Liver (tissue), 8 donors: ENCODE measurements at regions not wholly inside any gene's neighbourhood (a gene's known extent, or its start where the extent isn't known, plus 50 kb on each side); places are given as distances from the start of the nearest gene placed in this dataset.

Experiments used
- DNase-seq: peaks from one replicate; pipeline ENCODE4 v3.0.0-alpha.2; 2017; ENCODE audit warnings: low spot score
- H3K27ac ChIP-seq, 2 donors: one replicate each; pipeline ENCODE4 v1.7.0; 2013; ENCODE audit warnings: inconsistent platforms in 2 of 2, low read length in 2 of 2, control low read depth in 1 of 2, low read depth in 1 of 2, mild to moderate bottlenecking in 1 of 2
- H3K27me3 ChIP-seq, 4 donors: one replicate each; pipeline versions ENCODE4 v1.6.1 to v1.7.0; 2013; ENCODE audit warnings: low read length in 3 of 4, inconsistent platforms in 1 of 4, mild to moderate bottlenecking in 1 of 4, moderate library complexity in 1 of 4; ENCODE audit not compliant: control insufficient read depth in 4 of 4, insufficient read depth in 4 of 4
- H3K36me3 ChIP-seq, 4 donors: one replicate each; pipeline versions ENCODE4 v1.6.1 to v1.7.0; 2013; ENCODE audit warnings: low read length in 3 of 4, mild to moderate bottlenecking in 3 of 4, low read depth in 1 of 4, moderate library complexity in 1 of 4; ENCODE audit not compliant: control insufficient read depth in 4 of 4, insufficient read depth in 3 of 4
- H3K4me1 ChIP-seq, 4 donors: one replicate each; pipeline versions ENCODE4 v1.6.1 to v1.7.0; 2013; ENCODE audit warnings: low read length in 3 of 4, mild to moderate bottlenecking in 3 of 4, moderate library complexity in 1 of 4; ENCODE audit not compliant: control insufficient read depth in 4 of 4, insufficient read depth in 4 of 4
- H3K4me3 ChIP-seq, 3 donors: one replicate each; pipeline versions ENCODE4 v1.6.1 to v1.7.0; 2013; ENCODE audit warnings: low read length in 3 of 3, control low read depth in 1 of 3, low read depth in 1 of 3, mild to moderate bottlenecking in 1 of 3
- H3K9ac ChIP-seq, 2 donors: one replicate each; pipeline ENCODE4 v1.7.0; 2013; ENCODE audit warnings: low read length in 2 of 2, mild to moderate bottlenecking in 2 of 2, moderate library complexity in 2 of 2, control low read depth in 1 of 2, low read depth in 1 of 2
- H3K9me3 ChIP-seq, 4 donors: one replicate each; pipeline versions ENCODE4 v1.6.1 to v1.7.0; 2013; ENCODE audit warnings: low read length in 3 of 4; ENCODE audit not compliant: control insufficient read depth in 4 of 4
- ATF3 ChIP-seq: IDR thresholded peaks from 2 replicates; pipeline ENCODE4 v1.6.1; 2016; ENCODE audit warnings: antibody characterized with exemption
- CTCF ChIP-seq: fragments of 150-350 bp; IDR thresholded peaks from 2 replicates; pipeline ENCODE4 v1.5.1; 2017; ENCODE audit warnings: improper control_type of control experiment, low read depth, low read length; ENCODE audit not compliant: missing input control
- EGR1 ChIP-seq, 2 donors: IDR thresholded peaks; 2 replicates each; pipeline ENCODE4 v1.6.1; 2016 to 2018; ENCODE audit warnings: antibody characterized with exemption in 2 of 2, low read depth in 2 of 2
- FOXA1 ChIP-seq: IDR thresholded peaks from 2 replicates; pipeline ENCODE4 v1.6.1; 2016; ENCODE audit warnings: antibody characterized with exemption
- FOXA2 ChIP-seq: IDR thresholded peaks from 2 replicates; pipeline ENCODE4 v1.6.1; 2016; ENCODE audit warnings: antibody characterized with exemption
- GABPA ChIP-seq, 2 donors: IDR thresholded peaks in 1 of 2; conservative IDR thresholded peaks in 1 of 2; 2 replicates each; pipeline ENCODE4 v1.6.1; 2016; ENCODE audit warnings: antibody characterized with exemption in 2 of 2, mild to moderate bottlenecking in 1 of 2, moderate library complexity in 1 of 2
- HNF4A ChIP-seq, 2 donors: conservative IDR thresholded peaks; 2 replicates each; pipeline ENCODE4 v1.6.1; 2016; ENCODE audit warnings: antibody characterized with exemption in 2 of 2, mild to moderate bottlenecking in 2 of 2
- HNF4G ChIP-seq: IDR thresholded peaks from 2 replicates; pipeline ENCODE4 v1.6.1; 2016; ENCODE audit warnings: antibody characterized with exemption
- NR2F2 ChIP-seq: IDR thresholded peaks from 2 replicates; pipeline ENCODE4 v1.6.1; 2016; ENCODE audit warnings: antibody characterized with exemption
- REST ChIP-seq: IDR thresholded peaks from 2 replicates; pipeline ENCODE4 v1.6.1; 2016; ENCODE audit warnings: antibody characterized with exemption, mild to moderate bottlenecking
- RXRA ChIP-seq, 2 donors: IDR thresholded peaks; 2 replicates each; pipeline ENCODE4 v1.6.1; 2017 to 2018; ENCODE audit warnings: antibody characterized with exemption in 2 of 2, mild to moderate bottlenecking in 1 of 2
- SP1 ChIP-seq: IDR thresholded peaks from 2 replicates; pipeline ENCODE4 v1.6.1; 2018; ENCODE audit warnings: antibody characterized with exemption, mild to moderate bottlenecking
- TAF1 ChIP-seq: conservative IDR thresholded peaks from 2 replicates; pipeline ENCODE4 v1.6.1; 2016; ENCODE audit warnings: antibody characterized with exemption, mild to moderate bottlenecking
- YY1 ChIP-seq: IDR thresholded peaks from 2 replicates; pipeline ENCODE4 v1.6.1; 2016; ENCODE audit warnings: antibody characterized with exemption, mild to moderate bottlenecking
- WGBS: extraction: QIAGEN DNeasy Blood & Tissue Kit; methylation state at CpG from one replicate; pipeline ENCODE4 v1.1.7; 2013; 5-methylcytosine and 5-hydroxymethylcytosine counted together
- donor health status: healthy.
- donor health status: healthy.
- donor health status: healthy.
- donor health status: healthy.
- donor health status: healthy.

GRCh38 chr15:31871166-31871886 lies 159.0 kb upstream of the CHRNA7 start:
- Histone ChIP-seq H3K27me3 (peaks cover 0 to 2% (median 0%) of the 10 kb centered on the region in 4 donors), H3K9me3 (no peaks in the 10 kb centered on the region), H3K4me1 (peaks cover 4 to 14% (median 9%) of the 10 kb centered on the region in 4 donors), H3K36me3 (no peaks in the 10 kb centered on the region), H3K4me3 (peak overlapping the region; percentile 77 to 94 (median 84)), H3K9ac (peak overlapping the region in 1 of 2 donors; percentile 43), H3K27ac (peak overlapping the region; percentile 66 to 71)
- DNase-seq: no peak
- no peak for TF ChIP-seq HNF4A (conservative IDR thresholded peaks at IDR 0.05)
- peak; percentile 12 for TF ChIP-seq CTCF
- 50% methylated on average over 14 of the region's 14 CpGs for WGBS

GRCh38 chr15:31871887-31872281 lies 158.4 kb upstream of the CHRNA7 start:
- Histone ChIP-seq H3K4me1 (peaks cover 4 to 14% (median 9%) of the 10 kb centered on the region in 4 donors), H3K9ac (no peak overlapping the region), H3K4me3 (no peak overlapping the region), H3K36me3 (no peaks in the 10 kb centered on the region), H3K27me3 (peaks cover 0 to 3% (median 0%) of the 10 kb centered on the region in 4 donors), H3K9me3 (no peaks in the 10 kb centered on the region), H3K27ac (no peak overlapping the region)
- no peak for TF ChIP-seq ATF3
- no peak for TF ChIP-seq TAF1
- TF ChIP-seq FOXA1: no peak
- no peak for TF ChIP-seq RXRA (IDR thresholded peaks at IDR 0.05)
- TF ChIP-seq EGR1 (IDR thresholded peaks at IDR 0.05; ENCODE audit: low read depth in 2 of 2): no peak
- TF ChIP-seq YY1: no peak
- TF ChIP-seq CTCF: no peak
- no peak for TF ChIP-seq GABPA (IDR thresholded peaks at IDR 0.05 in 1 of 2, conservative IDR thresholded peaks at IDR 0.05 in 1 of 2)
- TF ChIP-seq SP1: no peak
- no peak for TF ChIP-seq FOXA2
- TF ChIP-seq HNF4G: no peak
- TF ChIP-seq NR2F2: no peak
- no peak for TF ChIP-seq REST
- no peak for DNase-seq
- WGBS: 89% methylated on average over 6 of the region's 6 CpGs
